ENCODE measurements at regions not wholly inside any gene's neighbourhood (a gene's known extent, or its start where the extent isn't known, plus 50 kb on each side); places are given as distances from the start of the nearest gene placed in this dataset.

- TF ChIP-seq ZBTB8A (IDR thresholded peaks at IDR 0.05; ENCODE audit: partially characterized antibody) (no peak), HNRNPLL (IDR thresholded peaks at IDR 0.05; ENCODE audit: low read depth, low read length, poor library complexity, severe bottlenecking) (no peak), GATAD2A (IDR thresholded peaks at IDR 0.05) (no peak), ILF3 (IDR thresholded peaks at IDR 0.05; ENCODE audit: borderline replicate concordance) (no peak), PHF20 (IDR thresholded peaks at IDR 0.05; ENCODE audit: partially characterized antibody) (no peak), ZNF212 (CRISPR knock-in tag; IDR thresholded peaks at IDR 0.05) (no peak)
Observed at GRCh38 chr21:15627823-15628222, 102.0 kb upstream of the USP25 start (continued).

GRCh38 chr21:15631342-15631741 is 98.4 kb upstream of the USP25 start:
- no peaks in the 10 kb centered on the region for H3K9me3 ChIP-seq (replicated peaks; ENCODE audit: control insufficient read depth, insufficient read depth, low read depth, low read length)
- in situ Hi-C loops (cut with MboI) (no loop called here), intact Hi-C loops (cut with micrococcal nuclease) (no loop called here)
- H4K20me1 ChIP-seq (replicated peaks; ENCODE audit: control insufficient read depth, insufficient read depth, low read length), result no peaks in the 10 kb centered on the region
- 6% methylated on average over 2 of the region's 2 CpGs for WGBS (ENCODE audit: insufficient coverage, low coverage, missing lambda C conversion rate)
- ChIA-PET POLR2A (no interaction called here), CTCF (ENCODE audit: low intra/inter-chr PET ratio) (no interaction called here)
- no peaks in the 10 kb centered on the region for H3K4me1 ChIP-seq (replicated peaks in 1 of 2; ENCODE audit: control insufficient read depth in 2 of 2, insufficient read depth in 2 of 2, low read length in 2 of 2)
- H2AFZ ChIP-seq (ENCODE audit: low read depth, low read length), result no peak overlapping the region
- DNase-seq (ENCODE audit: extremely low read depth in 1 of 4, low spot score in 3 of 4) (no peak), FAIRE-seq (no peak), ATAC-seq (no peak)
- H3K27me3 ChIP-seq (ENCODE audit: control insufficient read depth in 2 of 2, insufficient read depth in 2 of 2, low read length in 2 of 2), result no peaks in the 10 kb centered on the region
- no peaks in the 10 kb centered on the region for H3K79me2 ChIP-seq (ENCODE audit: control insufficient read depth, insufficient read depth, low read length)
- no TSS peak for BruUV-seq (replicated peaks)
- H3K9ac ChIP-seq (ENCODE audit: insufficient read depth in 1 of 2, low read depth in 2 of 2, low read length in 2 of 2), result no peak overlapping the region
- H3K9me1 ChIP-seq (ENCODE audit: control insufficient read depth, insufficient read depth, low read length), result no peaks in the 10 kb centered on the region
- no peak overlapping the region for H3K4me3 ChIP-seq
- no peak overlapping the region for H3K27ac ChIP-seq (ENCODE audit: extremely low read depth, low read depth, low read length)
- H3K36me3 ChIP-seq (ENCODE audit: control insufficient read depth, insufficient read depth, low read length), result no peaks in the 10 kb centered on the region
- H3K4me2 ChIP-seq (ENCODE audit: insufficient read depth, low read length), result no peak overlapping the region
- TF ChIP-seq ZZZ3 (IDR thresholded peaks at IDR 0.05) (no peak), MECOM (CRISPR knock-in tag; IDR thresholded peaks at IDR 0.05) (no peak), ZNF263 (CRISPR knock-in tag; IDR thresholded peaks at IDR 0.05; ENCODE audit: borderline replicate concordance) (no peak), MLX (CRISPR knock-in tag; conservative IDR thresholded peaks at IDR 0.05) (no peak), WHSC1 (IDR thresholded peaks at IDR 0.05; ENCODE audit: low read length) (no peak), ZSCAN32 (CRISPR knock-in tag; IDR thresholded peaks at IDR 0.05) (no peak), ZNF589 (CRISPR knock-in tag; IDR thresholded peaks at IDR 0.05; ENCODE audit: low read depth) (no peak), ZNF76 (CRISPR knock-in tag; IDR thresholded peaks at IDR 0.05; ENCODE audit: borderline replicate concordance) (no peak), ZNF175 (CRISPR knock-in tag; IDR thresholded peaks at IDR 0.05; ENCODE audit: low read depth) (peak; percentile 61; the same call in 1 of the 2 replicates), TSC22D4 (tag; IDR thresholded peaks at IDR 0.05) (no peak), ERF (CRISPR knock-in tag; IDR thresholded peaks at IDR 0.05) (no peak), MTA1 (IDR thresholded peaks at IDR 0.05; ENCODE audit: borderline replicate concordance) (no peak), FOXJ2 (tag; IDR thresholded peaks at IDR 0.05) (0 out of 2 replicates have a peak, but pooled peaks have one; percentile 18)
- TF ChIP-seq, protein P1, sequence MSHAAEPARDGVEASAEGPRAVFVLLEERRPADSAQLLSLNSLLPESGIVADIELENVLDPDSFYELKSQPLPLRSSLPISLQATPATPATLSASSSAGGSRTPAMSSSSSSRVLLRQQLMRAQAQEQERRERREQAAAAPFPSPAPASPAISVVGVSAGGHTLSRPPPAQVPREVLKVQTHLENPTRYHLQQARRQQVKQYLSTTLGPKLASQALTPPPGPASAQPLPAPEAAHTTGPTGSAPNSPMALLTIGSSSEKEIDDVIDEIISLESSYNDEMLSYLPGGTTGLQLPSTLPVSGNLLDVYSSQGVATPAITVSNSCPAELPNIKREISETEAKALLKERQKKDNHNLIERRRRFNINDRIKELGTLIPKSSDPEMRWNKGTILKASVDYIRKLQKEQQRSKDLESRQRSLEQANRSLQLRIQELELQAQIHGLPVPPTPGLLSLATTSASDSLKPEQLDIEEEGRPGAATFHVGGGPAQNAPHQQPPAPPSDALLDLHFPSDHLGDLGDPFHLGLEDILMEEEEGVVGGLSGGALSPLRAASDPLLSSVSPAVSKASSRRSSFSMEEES (CRISPR knock-in tag; IDR thresholded peaks at IDR 0.05), result no peak
